ENCODE measurements at regions not wholly inside any gene's neighbourhood (a gene's known extent, or its start where the extent isn't known, plus 50 kb on each side); places are given as distances from the start of the nearest gene placed in this dataset.

GRCh38 chr5:107232293-107232692 lies 438.4 kb downstream of the EFNA5 start:
- intact Hi-C loops (cut with DNase I) = no loop called here
- ATAC-seq (ENCODE audit: poor library complexity) (no peak), DNase-seq (no peak)

- intact Hi-C loops (cut with DNase I) = no loop called here
These were observed 439.5 kb downstream of the EFNA5 start for GRCh38 chr5:107231191-107231590.

GRCh38 chr5:107230367-107230766 lies 440.4 kb downstream of the EFNA5 start:
- ATAC-seq (ENCODE audit: poor library complexity) (no peak), DNase-seq (no peak)
- intact Hi-C loops (cut with DNase I) = no loop called here

More at GRCh38 chr5:107231191-107231590, 439.5 kb downstream of the EFNA5 start:
- ATAC-seq (ENCODE audit: poor library complexity) = no peak
- DNase-seq = no peak

GRCh38 chr5:107228226-107228625 lies 442.5 kb downstream of the EFNA5 start:
- intact Hi-C loops (cut with DNase I) = no loop called here
- DNase-seq (no peak), ATAC-seq (ENCODE audit: poor library complexity) (no peak)

GRCh38 chr5:107224272-107224671 lies 446.5 kb downstream of the EFNA5 start:
- intact Hi-C loops (cut with DNase I) = no loop called here
- no peak for DNase-seq
- ATAC-seq (ENCODE audit: poor library complexity) = peak; percentile 69

- DNase-seq (no peak), ATAC-seq (ENCODE audit: poor library complexity) (no peak)
- intact Hi-C loops (cut with DNase I) = no loop called here
These were observed 447.7 kb downstream of the EFNA5 start for GRCh38 chr5:107223066-107223465.

GRCh38 chr5:107219993-107220392 lies 450.7 kb downstream of the EFNA5 start:
- intact Hi-C loops (cut with DNase I) = no loop called here
- no peak for ATAC-seq (ENCODE audit: poor library complexity)
- DNase-seq = no peak

GRCh38 chr5:107218457-107219193 lies 452.1 kb downstream of the EFNA5 start:
- DNase-seq (no peak), ATAC-seq (ENCODE audit: poor library complexity) (peak; percentile 17)
- intact Hi-C loops (cut with DNase I) = no loop called here

GRCh38 chr5:107217721-107218130 lies 453.0 kb downstream of the EFNA5 start:
- ATAC-seq (ENCODE audit: poor library complexity) (peak; percentile 93), DNase-seq (peak; percentile 81)
- intact Hi-C loops (cut with DNase I) = no loop called here

GRCh38 chr5:107216587-107216986 lies 454.1 kb downstream of the EFNA5 start:
- DNase-seq (no peak), ATAC-seq (ENCODE audit: poor library complexity) (peak; percentile 11)
- intact Hi-C loops (cut with DNase I) = no loop called here

GRCh38 chr5:107215611-107216010 lies 455.1 kb downstream of the EFNA5 start:
- intact Hi-C loops (cut with DNase I) = no loop called here
- DNase-seq (no peak), ATAC-seq (ENCODE audit: poor library complexity) (no peak)

GRCh38 chr5:107213025-107213424 lies 457.7 kb downstream of the EFNA5 start:
- ATAC-seq (ENCODE audit: poor library complexity) (no peak), DNase-seq (no peak)
- intact Hi-C loops (cut with DNase I) = no loop called here

GRCh38 chr5:107211630-107212029 lies 459.1 kb downstream of the EFNA5 start:
- DNase-seq (no peak), ATAC-seq (ENCODE audit: poor library complexity) (no peak)
- intact Hi-C loops (cut with DNase I) = no loop called here

GRCh38 chr5:107208867-107209266 lies 461.9 kb downstream of the EFNA5 start:
- DNase-seq (no peak), ATAC-seq (ENCODE audit: poor library complexity) (no peak)
- intact Hi-C loops (cut with DNase I) = no loop called here

- ATAC-seq (ENCODE audit: poor library complexity) (no peak), DNase-seq (no peak)
- intact Hi-C loops (cut with DNase I) = no loop called here
These were observed 466.3 kb downstream of the EFNA5 start for GRCh38 chr5:107204413-107204812.

GRCh38 chr5:107203243-107203642 lies 467.5 kb downstream of the EFNA5 start:
- DNase-seq (no peak), ATAC-seq (ENCODE audit: poor library complexity) (no peak)
- intact Hi-C loops (cut with DNase I) = no loop called here

- ATAC-seq (ENCODE audit: poor library complexity) (no peak), DNase-seq (no peak)
- intact Hi-C loops (cut with DNase I) = no loop called here
These were observed 471.0 kb downstream of the EFNA5 start for GRCh38 chr5:107199756-107200155.

- no peak for ATAC-seq (ENCODE audit: poor library complexity)
- no peak for DNase-seq
- intact Hi-C loops (cut with DNase I) = no loop called here
These were observed 474.2 kb downstream of the EFNA5 start for GRCh38 chr5:107196500-107197059.

GRCh38 chr5:107195890-107196395 lies 474.8 kb downstream of the EFNA5 start:
- DNase-seq = no peak
- intact Hi-C loops (cut with DNase I) = no loop called here
- ATAC-seq (ENCODE audit: poor library complexity) = no peak

- no peak for ATAC-seq (ENCODE audit: poor library complexity)
- intact Hi-C loops (cut with DNase I) = no loop called here
- no peak for DNase-seq
These were observed 485.9 kb downstream of the EFNA5 start for GRCh38 chr5:107184871-107185270.

Data from Right ventricle myocardium superior (tissue), 1 donor.